ENCODE measurements at regions not wholly inside any gene's neighbourhood (a gene's known extent, or its start where the extent isn't known, plus 50 kb on each side); places are given as distances from the start of the nearest gene placed in this dataset.

DNA sequence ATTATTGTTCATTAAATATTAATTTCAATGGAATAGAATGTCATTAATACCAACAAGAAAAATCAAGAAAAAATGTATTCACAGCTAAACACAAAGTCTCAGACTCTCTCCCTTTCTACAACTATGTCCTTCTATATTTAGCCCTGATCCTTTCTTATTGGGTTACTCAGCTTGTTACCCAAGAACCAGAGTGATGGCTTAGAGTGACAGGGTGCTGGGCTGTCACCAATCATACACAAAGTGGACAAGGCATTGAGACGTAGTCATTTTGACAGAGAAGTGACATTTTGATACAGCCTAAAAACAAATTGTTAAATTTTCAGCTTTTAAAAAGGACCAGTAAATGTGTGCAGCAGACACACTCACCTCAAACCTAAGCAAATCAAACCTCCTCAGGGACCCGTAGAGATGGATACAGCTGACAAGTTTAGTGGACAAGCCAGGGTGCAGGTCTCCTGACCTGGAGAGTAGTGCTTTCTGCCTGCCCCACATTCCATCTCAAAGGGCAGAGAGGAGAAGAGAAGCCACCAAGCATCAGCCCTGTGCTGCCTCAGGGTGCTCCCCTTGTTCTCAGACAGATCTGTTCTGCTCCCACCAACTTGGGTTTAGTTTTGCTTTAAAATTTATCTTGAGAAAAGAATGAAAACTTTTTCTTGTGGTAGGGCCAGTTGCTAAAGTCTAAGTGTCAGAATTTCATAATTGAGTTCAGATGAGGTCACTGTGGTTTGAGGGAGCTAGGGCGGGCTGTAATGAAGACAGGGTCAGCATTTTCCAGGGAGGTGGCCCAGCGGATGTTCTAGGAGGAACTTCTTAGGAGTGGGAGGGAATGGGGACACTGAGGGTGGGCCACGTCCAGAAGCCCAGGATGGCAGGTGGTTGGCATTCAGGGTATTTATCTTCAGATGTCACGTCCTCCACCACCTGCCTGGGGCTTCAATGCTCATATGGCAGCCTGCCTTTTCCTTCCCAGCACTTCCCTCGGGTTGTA is 136.5 kb upstream of the TBL1XR1 start:
- TF ChIP-seq, protein P1, sequence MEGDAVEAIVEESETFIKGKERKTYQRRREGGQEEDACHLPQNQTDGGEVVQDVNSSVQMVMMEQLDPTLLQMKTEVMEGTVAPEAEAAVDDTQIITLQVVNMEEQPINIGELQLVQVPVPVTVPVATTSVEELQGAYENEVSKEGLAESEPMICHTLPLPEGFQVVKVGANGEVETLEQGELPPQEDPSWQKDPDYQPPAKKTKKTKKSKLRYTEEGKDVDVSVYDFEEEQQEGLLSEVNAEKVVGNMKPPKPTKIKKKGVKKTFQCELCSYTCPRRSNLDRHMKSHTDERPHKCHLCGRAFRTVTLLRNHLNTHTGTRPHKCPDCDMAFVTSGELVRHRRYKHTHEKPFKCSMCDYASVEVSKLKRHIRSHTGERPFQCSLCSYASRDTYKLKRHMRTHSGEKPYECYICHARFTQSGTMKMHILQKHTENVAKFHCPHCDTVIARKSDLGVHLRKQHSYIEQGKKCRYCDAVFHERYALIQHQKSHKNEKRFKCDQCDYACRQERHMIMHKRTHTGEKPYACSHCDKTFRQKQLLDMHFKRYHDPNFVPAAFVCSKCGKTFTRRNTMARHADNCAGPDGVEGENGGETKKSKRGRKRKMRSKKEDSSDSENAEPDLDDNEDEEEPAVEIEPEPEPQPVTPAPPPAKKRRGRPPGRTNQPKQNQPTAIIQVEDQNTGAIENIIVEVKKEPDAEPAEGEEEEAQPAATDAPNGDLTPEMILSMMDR (IDR thresholded peaks at IDR 0.05): no peak
- TF ChIP-seq POLR2A (IDR thresholded peaks at IDR 0.05): no peak
